ENCODE measurements at regions not wholly inside any gene's neighbourhood (a gene's known extent, or its start where the extent isn't known, plus 50 kb on each side); places are given as distances from the start of the nearest gene placed in this dataset.

GRCh38 chr6:147105786-147106185, 98.4 kb upstream of the STXBP5 start:
- H3K27ac ChIP-seq, result no peak overlapping the region
- no peak for TF ChIP-seq CTCF (conservative IDR thresholded peaks at IDR 0.05)

- no peak overlapping the region for H3K27ac ChIP-seq
- TF ChIP-seq CTCF (conservative IDR thresholded peaks at IDR 0.05), result no peak
Measured at GRCh38 chr6:147106759-147107401, 97.3 kb upstream of the STXBP5 start.

GRCh38 chr6:147108259-147108910, 95.8 kb upstream of the STXBP5 start:
- no peak for TF ChIP-seq CTCF (conservative IDR thresholded peaks at IDR 0.05)
- no peak overlapping the region for H3K27ac ChIP-seq

GRCh38 chr6:147109707-147110106, 94.5 kb upstream of the STXBP5 start:
- no peak overlapping the region for H3K27ac ChIP-seq
- no peak for TF ChIP-seq CTCF (conservative IDR thresholded peaks at IDR 0.05)

GRCh38 chr6:147116056-147116455, 88.2 kb upstream of the STXBP5 start:
- no peak overlapping the region for H3K27ac ChIP-seq
- no peak for TF ChIP-seq CTCF (conservative IDR thresholded peaks at IDR 0.05)

GRCh38 chr6:147117011-147117410, 87.2 kb upstream of the STXBP5 start:
- no peak overlapping the region for H3K27ac ChIP-seq
- TF ChIP-seq CTCF (conservative IDR thresholded peaks at IDR 0.05), result no peak

GRCh38 chr6:147117580-147117979, 86.6 kb upstream of the STXBP5 start:
- no peak overlapping the region for H3K27ac ChIP-seq
- TF ChIP-seq CTCF (conservative IDR thresholded peaks at IDR 0.05), result no peak

All from VCaP (cell line).